SK-N-SH (cell line): ENCODE measurements at regions not wholly inside any gene's neighbourhood (a gene's known extent, or its start where the extent isn't known, plus 50 kb on each side); places are given as distances from the start of the nearest gene placed in this dataset.

ENCODE experiments used
- CTCF ChIA-PET: fragments of 300-600, 350-600 bp; formaldehyde crosslinking; extraction: SDS; loops from one replicate; lab custom pipeline; 2021; lab: Yijun Ruan, JAX
- POLR2A ChIA-PET: fragments of 350-600 bp; sonication (Branson Sonifier 250); formaldehyde crosslinking; extraction: SDS; loops from one replicate; lab custom pipeline; 2020; ENCODE audit warnings: antibody characterized with exemption, inconsistent platforms; lab: Yijun Ruan, JAX
- DNase-seq: peaks from one replicate; pipeline ENCODE4 v3.0.0; 2012
- H2AFZ ChIP-seq: fragments of 200-600 bp; sonication (generic); 2 replicates; pipeline ENCODE4 v1.8.1; 2016; ENCODE audit warnings: antibody characterized with exemption, mild to moderate bottlenecking, low read depth
- H3F3A ChIP-seq: fragments of 200-600 bp; sonication (generic); replicated peaks from 2 replicates; pipeline ENCODE3; 2016; ENCODE audit warnings: antibody characterized with exemption, mild to moderate bottlenecking; ENCODE audit not compliant: insufficient read depth
- H3K27ac ChIP-seq, 2 experiments: fragments of 200-500 bp in 1 of 2; fragments of 200-600 bp in 1 of 2; sonication (Bioruptor generic) in 1 of 2; sonication (generic), shearing (Covaris generic) in 1 of 2; 2 replicates each; pipeline versions ENCODE4 v1.5.1 to v1.6.1; 2014 to 2016; ENCODE audit warnings: low read depth in 2 of 2, inconsistent platforms in 1 of 2, low read length in 1 of 2, mild to moderate bottlenecking in 1 of 2, mixed read lengths in 1 of 2
- H3K27me3 ChIP-seq: fragments of 200-600 bp; sonication (generic), shearing (Covaris generic); 2 replicates; pipeline ENCODE4 v1.6.1; 2016; ENCODE audit warnings: mixed run types; ENCODE audit not compliant: insufficient read depth
- H3K36me3 ChIP-seq, 2 experiments: fragments of 200-500 bp in 1 of 2; fragments of 200-600 bp in 1 of 2; sonication (Bioruptor generic) in 1 of 2; sonication (generic) in 1 of 2; replicated peaks in 1 of 2; 2 replicates each; pipeline versions ENCODE3 to v1.5.1; 2014 to 2016; ENCODE audit warnings: low read length in 1 of 2, mild to moderate bottlenecking in 1 of 2; ENCODE audit not compliant: insufficient read depth in 2 of 2, control insufficient read depth in 1 of 2
- H3K4me1 ChIP-seq, 2 experiments: fragments of 200-500 bp in 1 of 2; fragments of 200-600 bp in 1 of 2; sonication (Bioruptor generic) in 1 of 2; sonication (generic), shearing (Covaris generic) in 1 of 2; 2 replicates each; pipeline versions ENCODE4 v1.5.1 to v1.6.1; 2014 to 2016; ENCODE audit warnings: low read depth in 1 of 2, low read length in 1 of 2, mixed run types in 1 of 2; ENCODE audit not compliant: insufficient read depth in 2 of 2, control insufficient read depth in 1 of 2
- H3K4me2 ChIP-seq: fragments of 200-600 bp; sonication (generic), shearing (Covaris generic); 2 replicates; pipeline ENCODE4 v1.6.1; 2017; ENCODE audit warnings: mixed run types
- H3K4me3 ChIP-seq, 2 experiments: fragments of 200-500 bp in 1 of 2; fragments of 200-600 bp in 1 of 2; sonication (Bioruptor generic) in 1 of 2; sonication (generic), shearing (Covaris generic) in 1 of 2; 2 replicates each; pipeline versions ENCODE4 v1.5.1 to v1.8.1; 2014 to 2016; ENCODE audit warnings: low read depth in 2 of 2, inconsistent platforms in 1 of 2, low read length in 1 of 2, mild to moderate bottlenecking in 1 of 2, mixed read lengths in 1 of 2, moderate library complexity in 1 of 2
- H3K79me2 ChIP-seq: fragments of 200-600 bp; sonication (generic); 2 replicates; pipeline ENCODE4 v1.8.1; 2017; ENCODE audit warnings: mild to moderate bottlenecking; ENCODE audit not compliant: insufficient read depth
- H3K9ac ChIP-seq: fragments of 200-600 bp; sonication (generic); 2 replicates; pipeline ENCODE4 v1.6.1; 2017; ENCODE audit warnings: mixed run types
- H3K9me2 ChIP-seq: fragments of 200-600 bp; sonication (generic); 2 replicates; pipeline ENCODE4 v1.6.1; 2017; ENCODE audit warnings: mixed run types
- H3K9me3 ChIP-seq: fragments of 200-600 bp; sonication (generic); 2 replicates; pipeline ENCODE4 v1.6.1; 2017; ENCODE audit warnings: mixed run types, mild to moderate bottlenecking, moderate library complexity
- H4K20me1 ChIP-seq: fragments of 200-600 bp; sonication (generic); 2 replicates; pipeline ENCODE4 v1.6.1; 2017; ENCODE audit warnings: mild to moderate bottlenecking, mixed run types; ENCODE audit not compliant: insufficient read depth
- CTCF ChIP-seq: fragments of 200-600 bp; sonication (generic); IDR thresholded peaks from 2 replicates; pipeline ENCODE4 v1.6.1; 2017; ENCODE audit warnings: antibody characterized with exemption, mild to moderate bottlenecking, moderate library complexity
- ELF1 ChIP-seq: IDR thresholded peaks from 2 replicates; pipeline ENCODE4 v1.4.0; 2012
- FOSL2 ChIP-seq: IDR thresholded peaks from 2 replicates; pipeline ENCODE4 v1.4.0; 2012; ENCODE audit warnings: low read depth, mild to moderate bottlenecking, moderate library complexity, borderline replicate concordance
- FOXJ3 ChIP-seq: sonication (generic); formaldehyde crosslinking; IDR thresholded peaks from 2 replicates; pipeline ENCODE4 v1.5.1; 2020; ENCODE audit warnings: mild to moderate bottlenecking, missing genetic modification reagents
- GABPA ChIP-seq: IDR thresholded peaks from 2 replicates; pipeline ENCODE4 v1.4.0; 2012; ENCODE audit warnings: low read depth, mild to moderate bottlenecking
- JUND ChIP-seq: IDR thresholded peaks from 2 replicates; pipeline ENCODE4 v1.4.0; 2012
- MXI1 ChIP-seq: IDR thresholded peaks from 2 replicates; pipeline ENCODE4 v1.6.1; 2012; ENCODE audit warnings: mild to moderate bottlenecking, low read depth, low read length, improper control_type of control experiment
- NRF1 ChIP-seq: IDR thresholded peaks from 2 replicates; pipeline ENCODE4 v1.6.1; 2012; ENCODE audit warnings: low read depth, mild to moderate bottlenecking, low read length
- POLR2AphosphoS5 ChIP-seq: IDR thresholded peaks from 2 replicates; pipeline ENCODE4 v1.6.1; 2012; ENCODE audit warnings: low read depth, low read length
- RAD21 ChIP-seq: IDR thresholded peaks from 2 replicates; pipeline ENCODE4 v1.6.1; 2012; ENCODE audit warnings: mild to moderate bottlenecking, low read length
- RCOR1 ChIP-seq: fragments of 150-350 bp; IDR thresholded peaks from 2 replicates; pipeline ENCODE4 v1.6.1; 2017; ENCODE audit warnings: antibody characterized with exemption, low read length
- RFX5 ChIP-seq: IDR thresholded peaks from 2 replicates; pipeline ENCODE4 v1.6.1; 2012; ENCODE audit warnings: mild to moderate bottlenecking, improper control_type of control experiment, low read length
- TCF12 ChIP-seq: IDR thresholded peaks from 2 replicates; pipeline ENCODE4 v1.4.0; 2012
- TEAD4 ChIP-seq: IDR thresholded peaks from 2 replicates; pipeline ENCODE4 v1.4.0; 2012; ENCODE audit warnings: mild to moderate bottlenecking, borderline replicate concordance; ENCODE audit not compliant: insufficient read depth
- USF1 ChIP-seq: IDR thresholded peaks from 2 replicates; pipeline ENCODE4 v1.4.0; 2012; ENCODE audit warnings: low read depth, borderline replicate concordance
- WGBS: methylation state at CpG from one replicate; pipeline ENCODE4 v1.1.6; 2017; ENCODE audit warnings: low lambda C conversion rate; 5-methylcytosine and 5-hydroxymethylcytosine counted together
- TF ChIP-seq, protein P1 (sequence below): fragments of 150-350 bp; IDR thresholded peaks from 2 replicates; pipeline ENCODE4 v1.6.1; 2016; ENCODE audit warnings: mild to moderate bottlenecking, low read depth, low read length
- TF ChIP-seq, protein P2 (sequence below): IDR thresholded peaks from 2 replicates; pipeline ENCODE4 v1.4.0; 2012; ENCODE audit warnings: low read depth, borderline replicate concordance

DNA sequence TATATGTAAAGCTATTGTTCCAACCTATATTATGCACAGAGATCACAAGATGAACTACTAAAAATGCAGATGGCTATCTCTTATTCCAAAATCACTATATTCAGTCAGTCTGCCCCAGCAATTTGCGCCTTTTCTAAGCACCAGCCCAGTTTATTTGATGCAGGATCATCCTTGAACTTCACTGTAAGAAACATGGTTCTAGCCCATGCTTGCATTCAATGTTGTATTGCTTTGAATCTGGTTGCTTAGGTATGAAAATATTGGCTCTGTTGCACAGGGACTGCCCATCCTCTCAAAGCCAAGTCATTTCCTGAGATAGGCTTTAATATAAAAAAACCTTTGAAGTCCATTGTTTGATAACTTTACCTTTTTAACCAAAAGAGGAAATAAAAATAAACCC, 170.5 kb upstream of the LRIG1 start (continued):
- no peak for TF ChIP-seq MXI1
- TF ChIP-seq, protein P1, sequence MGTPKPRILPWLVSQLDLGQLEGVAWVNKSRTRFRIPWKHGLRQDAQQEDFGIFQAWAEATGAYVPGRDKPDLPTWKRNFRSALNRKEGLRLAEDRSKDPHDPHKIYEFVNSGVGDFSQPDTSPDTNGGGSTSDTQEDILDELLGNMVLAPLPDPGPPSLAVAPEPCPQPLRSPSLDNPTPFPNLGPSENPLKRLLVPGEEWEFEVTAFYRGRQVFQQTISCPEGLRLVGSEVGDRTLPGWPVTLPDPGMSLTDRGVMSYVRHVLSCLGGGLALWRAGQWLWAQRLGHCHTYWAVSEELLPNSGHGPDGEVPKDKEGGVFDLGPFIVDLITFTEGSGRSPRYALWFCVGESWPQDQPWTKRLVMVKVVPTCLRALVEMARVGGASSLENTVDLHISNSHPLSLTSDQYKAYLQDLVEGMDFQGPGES, result no peak
- no peak for TF ChIP-seq USF1
- no peak for TF ChIP-seq POLR2AphosphoS5
- TF ChIP-seq CTCF, result no peak

DNA sequence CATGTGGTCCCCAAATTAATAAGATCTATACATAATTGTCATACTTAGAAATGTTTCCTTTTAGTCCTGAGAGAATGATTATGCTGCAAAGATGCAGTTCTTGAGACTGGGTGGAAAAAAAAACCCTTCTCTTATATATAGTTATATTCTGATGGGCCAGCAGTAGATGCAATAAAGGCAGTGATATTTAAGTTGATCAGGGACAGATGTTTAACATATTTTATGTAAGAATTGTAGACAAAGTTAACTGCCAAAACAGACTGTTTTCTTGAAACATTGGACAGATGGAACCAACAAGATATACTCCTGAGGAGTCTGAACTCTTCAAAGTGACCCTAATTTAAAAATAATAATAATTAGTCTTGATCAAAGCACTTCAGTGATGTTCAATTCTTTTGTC, 172.0 kb upstream of the LRIG1 start:
- Histone ChIP-seq H3K36me3 (no peaks in the 10 kb centered on the region), H3K9ac (no peak overlapping the region), H4K20me1 (no peaks in the 10 kb centered on the region), H3K27ac (no peak overlapping the region), H3K4me1 (no peaks in the 10 kb centered on the region), H2AFZ (no peak overlapping the region), H3K9me3 (no peaks in the 10 kb centered on the region), H3K4me2 (no peak overlapping the region), H3K27me3 (no peaks in the 10 kb centered on the region), H3K4me3 (no peak overlapping the region), H3K9me2 (no peaks in the 10 kb centered on the region), H3K79me2 (no peaks in the 10 kb centered on the region), H3F3A (no peaks in the 10 kb centered on the region)
- POLR2A ChIA-PET, result no interaction called here
- DNase-seq, result no peak
- no peak for TF ChIP-seq TEAD4
- CTCF ChIA-PET, result no interaction called here

- 72% methylated on average over 9 of the region's 9 CpGs for WGBS
- Histone ChIP-seq H2AFZ (no peak overlapping the region), H3K4me2 (no peak overlapping the region)
- TF ChIP-seq FOXJ3 (CRISPR knock-in tag) (no peak), POLR2AphosphoS5 (no peak), RAD21 (no peak), JUND (no peak), ELF1 (no peak), FOSL2 (no peak), RCOR1 (no peak), RFX5 (no peak), NRF1 (no peak), USF1 (no peak), TCF12 (no peak), GABPA (no peak), CTCF (no peak), MXI1 (no peak)
- TF ChIP-seq, protein P2, sequence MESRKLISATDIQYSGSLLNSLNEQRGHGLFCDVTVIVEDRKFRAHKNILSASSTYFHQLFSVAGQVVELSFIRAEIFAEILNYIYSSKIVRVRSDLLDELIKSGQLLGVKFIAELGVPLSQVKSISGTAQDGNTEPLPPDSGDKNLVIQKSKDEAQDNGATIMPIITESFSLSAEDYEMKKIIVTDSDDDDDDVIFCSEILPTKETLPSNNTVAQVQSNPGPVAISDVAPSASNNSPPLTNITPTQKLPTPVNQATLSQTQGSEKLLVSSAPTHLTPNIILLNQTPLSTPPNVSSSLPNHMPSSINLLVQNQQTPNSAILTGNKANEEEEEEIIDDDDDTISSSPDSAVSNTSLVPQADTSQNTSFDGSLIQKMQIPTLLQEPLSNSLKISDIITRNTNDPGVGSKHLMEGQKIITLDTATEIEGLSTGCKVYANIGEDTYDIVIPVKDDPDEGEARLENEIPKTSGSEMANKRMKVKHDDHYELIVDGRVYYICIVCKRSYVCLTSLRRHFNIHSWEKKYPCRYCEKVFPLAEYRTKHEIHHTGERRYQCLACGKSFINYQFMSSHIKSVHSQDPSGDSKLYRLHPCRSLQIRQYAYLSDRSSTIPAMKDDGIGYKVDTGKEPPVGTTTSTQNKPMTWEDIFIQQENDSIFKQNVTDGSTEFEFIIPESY, result no peak
These were observed 172.5 kb upstream of the LRIG1 start for GRCh38 chr3:66673293-66673692.

More at GRCh38 chr3:66673293-66673692, 172.5 kb upstream of the LRIG1 start:
- no peaks in the 10 kb centered on the region for H3F3A ChIP-seq
- H3K4me3 ChIP-seq, result no peak overlapping the region
- ChIA-PET POLR2A (no interaction called here), CTCF (no interaction called here)
- no peak overlapping the region for H3K9ac ChIP-seq
- no peaks in the 10 kb centered on the region for H3K36me3 ChIP-seq
- H4K20me1 ChIP-seq, result no peaks in the 10 kb centered on the region
- no peaks in the 10 kb centered on the region for H3K4me1 ChIP-seq
- no peaks in the 10 kb centered on the region for H3K9me2 ChIP-seq
- no peak overlapping the region for H3K27ac ChIP-seq
- no peaks in the 10 kb centered on the region for H3K9me3 ChIP-seq
- H3K27me3 ChIP-seq, result no peaks in the 10 kb centered on the region
- no peaks in the 10 kb centered on the region for H3K79me2 ChIP-seq
- DNase-seq, result no peak
